ENCODE measurements at regions not wholly inside any gene's neighbourhood (a gene's known extent, or its start where the extent isn't known, plus 50 kb on each side); places are given as distances from the start of the nearest gene placed in this dataset.

DNA sequence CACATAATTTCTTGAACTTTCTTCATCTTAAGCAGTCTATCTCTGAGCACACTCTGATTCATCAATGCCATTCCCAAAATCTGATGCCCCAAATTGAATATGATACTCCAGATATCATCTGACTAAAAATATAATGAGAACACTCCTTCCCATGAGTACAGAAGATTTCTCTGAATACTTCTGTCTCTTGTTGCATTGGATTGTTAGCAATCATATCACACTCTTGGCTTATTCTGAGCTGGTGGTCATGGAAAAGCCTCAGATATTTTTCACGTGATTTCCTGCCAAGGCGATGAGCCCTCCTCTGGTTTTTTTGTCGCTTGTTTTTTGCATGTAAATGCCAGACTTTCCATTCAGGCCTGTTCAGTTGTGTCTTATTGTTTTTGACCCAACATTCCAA lies 87.2 kb downstream of the NOG start:
- ATAC-seq, result no peak

DNA sequence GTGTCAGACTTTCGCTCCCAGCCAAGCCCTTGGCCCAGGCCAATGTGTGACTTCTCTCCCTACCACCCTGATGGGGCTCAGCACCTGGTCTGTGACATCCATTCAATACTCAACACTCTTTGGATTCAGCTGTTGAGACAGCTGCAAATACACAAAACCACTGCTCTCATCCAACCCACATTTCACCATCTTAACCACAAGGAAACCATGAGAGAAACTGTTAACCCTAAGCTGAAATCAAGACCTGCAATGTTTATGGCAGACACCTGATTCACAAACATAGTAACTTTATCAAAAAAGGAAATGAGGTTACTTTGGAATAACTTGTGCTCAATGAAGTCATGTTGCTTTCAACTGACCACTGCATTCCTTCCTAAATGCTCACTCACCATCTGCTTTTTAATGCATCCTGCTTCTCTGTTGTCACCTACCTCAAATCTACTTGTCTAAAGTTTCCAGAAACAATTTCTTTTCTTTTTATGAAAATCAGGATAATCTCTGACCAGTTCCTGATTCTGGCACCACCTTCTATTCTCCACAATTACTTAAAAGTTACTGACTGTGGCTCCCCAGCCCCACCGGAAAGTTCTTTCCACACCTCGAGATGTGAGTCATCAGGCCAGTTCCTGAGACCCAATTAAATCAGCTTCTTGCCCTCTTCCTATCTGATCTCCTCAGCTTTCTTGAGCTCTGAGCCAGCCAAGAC lies 88.2 kb downstream of the NOG start:
- TF ChIP-seq SNAI2 (CRISPR knock-in tag; IDR thresholded peaks at IDR 0.05) (no peak), ZC3H10 (CRISPR knock-in tag; IDR thresholded peaks at IDR 0.05) (no peak), ZNF70 (CRISPR knock-in tag; IDR thresholded peaks at IDR 0.05) (no peak), ZNF8 (CRISPR knock-in tag; IDR thresholded peaks at IDR 0.05) (no peak), ZNF565 (CRISPR knock-in tag; conservative IDR thresholded peaks at IDR 0.05; ENCODE audit: low read depth) (no peak), OSR1 (CRISPR knock-in tag; IDR thresholded peaks at IDR 0.05) (no peak), ESRRG (CRISPR knock-in tag; IDR thresholded peaks at IDR 0.05) (no peak), GLIS3 (CRISPR knock-in tag; IDR thresholded peaks at IDR 0.05) (no peak), TOX (CRISPR knock-in tag; IDR thresholded peaks at IDR 0.05; ENCODE audit: borderline replicate concordance) (no peak), CSDC2 (CRISPR knock-in tag; IDR thresholded peaks at IDR 0.05) (no peak), RARB (CRISPR knock-in tag; IDR thresholded peaks at IDR 0.05) (no peak), TCF4 (CRISPR knock-in tag; IDR thresholded peaks at IDR 0.05; ENCODE audit: borderline replicate concordance) (no peak), ZFP3 (CRISPR knock-in tag; IDR thresholded peaks at IDR 0.05) (no peak)
- TF ChIP-seq, protein P1, sequence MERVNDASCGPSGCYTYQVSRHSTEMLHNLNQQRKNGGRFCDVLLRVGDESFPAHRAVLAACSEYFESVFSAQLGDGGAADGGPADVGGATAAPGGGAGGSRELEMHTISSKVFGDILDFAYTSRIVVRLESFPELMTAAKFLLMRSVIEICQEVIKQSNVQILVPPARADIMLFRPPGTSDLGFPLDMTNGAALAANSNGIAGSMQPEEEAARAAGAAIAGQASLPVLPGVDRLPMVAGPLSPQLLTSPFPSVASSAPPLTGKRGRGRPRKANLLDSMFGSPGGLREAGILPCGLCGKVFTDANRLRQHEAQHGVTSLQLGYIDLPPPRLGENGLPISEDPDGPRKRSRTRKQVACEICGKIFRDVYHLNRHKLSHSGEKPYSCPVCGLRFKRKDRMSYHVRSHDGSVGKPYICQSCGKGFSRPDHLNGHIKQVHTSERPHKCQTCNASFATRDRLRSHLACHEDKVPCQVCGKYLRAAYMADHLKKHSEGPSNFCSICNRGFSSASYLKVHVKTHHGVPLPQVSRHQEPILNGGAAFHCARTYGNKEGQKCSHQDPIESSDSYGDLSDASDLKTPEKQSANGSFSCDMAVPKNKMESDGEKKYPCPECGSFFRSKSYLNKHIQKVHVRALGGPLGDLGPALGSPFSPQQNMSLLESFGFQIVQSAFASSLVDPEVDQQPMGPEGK (CRISPR knock-in tag; IDR thresholded peaks at IDR 0.05; ENCODE audit: borderline replicate concordance), result no peak
- TF ChIP-seq, protein P2, sequence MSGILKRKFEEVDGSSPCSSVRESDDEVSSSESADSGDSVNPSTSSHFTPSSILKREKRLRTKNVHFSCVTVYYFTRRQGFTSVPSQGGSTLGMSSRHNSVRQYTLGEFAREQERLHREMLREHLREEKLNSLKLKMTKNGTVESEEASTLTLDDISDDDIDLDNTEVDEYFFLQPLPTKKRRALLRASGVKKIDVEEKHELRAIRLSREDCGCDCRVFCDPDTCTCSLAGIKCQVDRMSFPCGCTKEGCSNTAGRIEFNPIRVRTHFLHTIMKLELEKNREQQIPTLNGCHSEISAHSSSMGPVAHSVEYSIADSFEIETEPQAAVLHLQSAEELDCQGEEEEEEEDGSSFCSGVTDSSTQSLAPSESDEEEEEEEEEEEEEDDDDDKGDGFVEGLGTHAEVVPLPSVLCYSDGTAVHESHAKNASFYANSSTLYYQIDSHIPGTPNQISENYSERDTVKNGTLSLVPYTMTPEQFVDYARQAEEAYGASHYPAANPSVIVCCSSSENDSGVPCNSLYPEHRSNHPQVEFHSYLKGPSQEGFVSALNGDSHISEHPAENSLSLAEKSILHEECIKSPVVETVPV (CRISPR knock-in tag; IDR thresholded peaks at IDR 0.05), result no peak
- peak; percentile 58 for ATAC-seq

More for the DNA sequence above, 87.2 kb downstream of the NOG start:
- TF ChIP-seq BACH2 (CRISPR knock-in tag; IDR thresholded peaks at IDR 0.05; ENCODE audit: borderline replicate concordance), result no peak
- no peak for TF ChIP-seq ISL1 (CRISPR knock-in tag; IDR thresholded peaks at IDR 0.05)
- TF ChIP-seq CSDC2 (CRISPR knock-in tag; IDR thresholded peaks at IDR 0.05), result no peak
- TF ChIP-seq OSR1 (CRISPR knock-in tag; IDR thresholded peaks at IDR 0.05), result no peak
- TF ChIP-seq TCF4 (CRISPR knock-in tag; IDR thresholded peaks at IDR 0.05; ENCODE audit: borderline replicate concordance), result no peak
- TF ChIP-seq, protein P2 (CRISPR knock-in tag; IDR thresholded peaks at IDR 0.05), result no peak
- TF ChIP-seq, protein P1 (CRISPR knock-in tag; IDR thresholded peaks at IDR 0.05; ENCODE audit: borderline replicate concordance), result no peak
- TF ChIP-seq RARB (CRISPR knock-in tag; IDR thresholded peaks at IDR 0.05), result no peak
- TF ChIP-seq SNAI2 (CRISPR knock-in tag; IDR thresholded peaks at IDR 0.05), result no peak
- TF ChIP-seq ZNF70 (CRISPR knock-in tag; IDR thresholded peaks at IDR 0.05), result no peak
- TF ChIP-seq, protein P3, sequence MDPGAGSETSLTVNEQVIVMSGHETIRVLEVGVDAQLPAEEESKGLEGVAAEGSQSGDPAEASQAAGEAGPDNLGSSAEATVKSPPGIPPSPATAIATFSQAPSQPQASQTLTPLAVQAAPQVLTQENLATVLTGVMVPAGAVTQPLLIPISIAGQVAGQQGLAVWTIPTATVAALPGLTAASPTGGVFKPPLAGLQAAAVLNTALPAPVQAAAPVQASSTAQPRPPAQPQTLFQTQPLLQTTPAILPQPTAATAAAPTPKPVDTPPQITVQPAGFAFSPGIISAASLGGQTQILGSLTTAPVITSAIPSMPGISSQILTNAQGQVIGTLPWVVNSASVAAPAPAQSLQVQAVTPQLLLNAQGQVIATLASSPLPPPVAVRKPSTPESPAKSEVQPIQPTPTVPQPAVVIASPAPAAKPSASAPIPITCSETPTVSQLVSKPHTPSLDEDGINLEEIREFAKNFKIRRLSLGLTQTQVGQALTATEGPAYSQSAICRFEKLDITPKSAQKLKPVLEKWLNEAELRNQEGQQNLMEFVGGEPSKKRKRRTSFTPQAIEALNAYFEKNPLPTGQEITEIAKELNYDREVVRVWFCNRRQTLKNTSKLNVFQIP (CRISPR knock-in tag; IDR thresholded peaks at IDR 0.05; ENCODE audit: borderline replicate concordance, low read depth), result no peak
- TF ChIP-seq ARNTL (CRISPR knock-in tag; IDR thresholded peaks at IDR 0.05; ENCODE audit: borderline replicate concordance, low read depth), result no peak
- TF ChIP-seq ZFP3 (CRISPR knock-in tag; IDR thresholded peaks at IDR 0.05), result no peak
- no peak for TF ChIP-seq GLIS3 (CRISPR knock-in tag; IDR thresholded peaks at IDR 0.05)
- TF ChIP-seq, protein P4, sequence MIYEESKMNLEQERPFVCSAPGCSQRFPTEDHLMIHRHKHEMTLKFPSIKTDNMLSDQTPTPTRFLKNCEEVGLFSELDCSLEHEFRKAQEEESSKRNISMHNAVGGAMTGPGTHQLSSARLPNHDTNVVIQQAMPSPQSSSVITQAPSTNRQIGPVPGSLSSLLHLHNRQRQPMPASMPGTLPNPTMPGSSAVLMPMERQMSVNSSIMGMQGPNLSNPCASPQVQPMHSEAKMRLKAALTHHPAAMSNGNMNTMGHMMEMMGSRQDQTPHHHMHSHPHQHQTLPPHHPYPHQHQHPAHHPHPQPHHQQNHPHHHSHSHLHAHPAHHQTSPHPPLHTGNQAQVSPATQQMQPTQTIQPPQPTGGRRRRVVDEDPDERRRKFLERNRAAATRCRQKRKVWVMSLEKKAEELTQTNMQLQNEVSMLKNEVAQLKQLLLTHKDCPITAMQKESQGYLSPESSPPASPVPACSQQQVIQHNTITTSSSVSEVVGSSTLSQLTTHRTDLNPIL (CRISPR knock-in tag; IDR thresholded peaks at IDR 0.05; ENCODE audit: low read depth), result no peak
- TF ChIP-seq PPARA (CRISPR knock-in tag; IDR thresholded peaks at IDR 0.05; ENCODE audit: borderline replicate concordance), result no peak
- TF ChIP-seq ZC3H10 (CRISPR knock-in tag; IDR thresholded peaks at IDR 0.05), result no peak
- TF ChIP-seq ESRRG (CRISPR knock-in tag; IDR thresholded peaks at IDR 0.05), result no peak
- TF ChIP-seq, protein P5, sequence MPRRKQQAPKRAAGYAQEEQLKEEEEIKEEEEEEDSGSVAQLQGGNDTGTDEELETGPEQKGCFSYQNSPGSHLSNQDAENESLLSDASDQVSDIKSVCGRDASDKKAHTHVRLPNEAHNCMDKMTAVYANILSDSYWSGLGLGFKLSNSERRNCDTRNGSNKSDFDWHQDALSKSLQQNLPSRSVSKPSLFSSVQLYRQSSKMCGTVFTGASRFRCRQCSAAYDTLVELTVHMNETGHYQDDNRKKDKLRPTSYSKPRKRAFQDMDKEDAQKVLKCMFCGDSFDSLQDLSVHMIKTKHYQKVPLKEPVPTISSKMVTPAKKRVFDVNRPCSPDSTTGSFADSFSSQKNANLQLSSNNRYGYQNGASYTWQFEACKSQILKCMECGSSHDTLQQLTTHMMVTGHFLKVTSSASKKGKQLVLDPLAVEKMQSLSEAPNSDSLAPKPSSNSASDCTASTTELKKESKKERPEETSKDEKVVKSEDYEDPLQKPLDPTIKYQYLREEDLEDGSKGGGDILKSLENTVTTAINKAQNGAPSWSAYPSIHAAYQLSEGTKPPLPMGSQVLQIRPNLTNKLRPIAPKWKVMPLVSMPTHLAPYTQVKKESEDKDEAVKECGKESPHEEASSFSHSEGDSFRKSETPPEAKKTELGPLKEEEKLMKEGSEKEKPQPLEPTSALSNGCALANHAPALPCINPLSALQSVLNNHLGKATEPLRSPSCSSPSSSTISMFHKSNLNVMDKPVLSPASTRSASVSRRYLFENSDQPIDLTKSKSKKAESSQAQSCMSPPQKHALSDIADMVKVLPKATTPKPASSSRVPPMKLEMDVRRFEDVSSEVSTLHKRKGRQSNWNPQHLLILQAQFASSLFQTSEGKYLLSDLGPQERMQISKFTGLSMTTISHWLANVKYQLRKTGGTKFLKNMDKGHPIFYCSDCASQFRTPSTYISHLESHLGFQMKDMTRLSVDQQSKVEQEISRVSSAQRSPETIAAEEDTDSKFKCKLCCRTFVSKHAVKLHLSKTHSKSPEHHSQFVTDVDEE (CRISPR knock-in tag; IDR thresholded peaks at IDR 0.05), result no peak
- no peak for TF ChIP-seq TOX (CRISPR knock-in tag; IDR thresholded peaks at IDR 0.05; ENCODE audit: borderline replicate concordance)
